ENCODE measurements at regions not wholly inside any gene's neighbourhood (a gene's known extent, or its start where the extent isn't known, plus 50 kb on each side); places are given as distances from the start of the nearest gene placed in this dataset.

GRCh38 chr11:110974731-110975130, 262.5 kb upstream of the ARHGAP20 start:
- no peak for TF ChIP-seq CTCF (IDR thresholded peaks at IDR 0.05; ENCODE audit: low read length, missing control alignments)
- H3K4me3 ChIP-seq (replicated peaks; ENCODE audit: low read depth, low read length), result no peak overlapping the region
- DNase-seq (ENCODE audit: low read depth), result no peak

DNA sequence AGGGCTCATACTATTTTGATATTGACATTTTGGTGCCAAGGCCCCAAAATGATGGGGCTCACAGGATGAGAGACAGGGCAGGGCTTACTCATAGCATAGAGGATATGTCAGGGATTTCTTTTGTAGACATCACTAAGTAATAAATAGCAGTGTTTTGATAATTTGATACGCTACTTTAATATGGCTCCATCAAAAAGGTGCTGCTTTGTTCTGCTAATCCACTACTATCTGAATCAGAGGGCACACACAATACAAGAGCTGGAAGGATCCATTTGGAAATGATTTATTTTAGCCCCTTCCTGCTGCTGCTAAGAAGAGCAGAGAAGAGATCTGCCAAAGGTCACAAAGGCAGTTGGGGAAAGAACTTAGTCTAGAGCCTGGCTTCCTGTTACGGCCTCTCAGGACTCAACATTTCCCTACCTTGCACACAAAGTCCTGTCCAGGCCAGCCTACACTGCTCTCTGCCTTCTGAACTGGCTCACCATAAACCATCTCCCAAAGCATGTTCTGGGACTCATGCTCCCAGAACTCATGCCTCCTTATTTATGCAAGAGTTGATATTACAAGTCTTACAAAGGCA, 261.3 kb upstream of the ARHGAP20 start:
- DNase-seq (ENCODE audit: low read depth), result no peak
- H3K4me3 ChIP-seq (replicated peaks; ENCODE audit: low read depth, low read length), result no peak overlapping the region
- TF ChIP-seq CTCF (IDR thresholded peaks at IDR 0.05; ENCODE audit: low read length, missing control alignments), result no peak

GRCh38 chr11:110972640-110973039, 260.4 kb upstream of the ARHGAP20 start:
- TF ChIP-seq CTCF (IDR thresholded peaks at IDR 0.05; ENCODE audit: low read length, missing control alignments), result no peak
- peak; percentile 91 for DNase-seq (ENCODE audit: low read depth)
- H3K4me3 ChIP-seq (replicated peaks; ENCODE audit: low read depth, low read length), result no peak overlapping the region

DNA sequence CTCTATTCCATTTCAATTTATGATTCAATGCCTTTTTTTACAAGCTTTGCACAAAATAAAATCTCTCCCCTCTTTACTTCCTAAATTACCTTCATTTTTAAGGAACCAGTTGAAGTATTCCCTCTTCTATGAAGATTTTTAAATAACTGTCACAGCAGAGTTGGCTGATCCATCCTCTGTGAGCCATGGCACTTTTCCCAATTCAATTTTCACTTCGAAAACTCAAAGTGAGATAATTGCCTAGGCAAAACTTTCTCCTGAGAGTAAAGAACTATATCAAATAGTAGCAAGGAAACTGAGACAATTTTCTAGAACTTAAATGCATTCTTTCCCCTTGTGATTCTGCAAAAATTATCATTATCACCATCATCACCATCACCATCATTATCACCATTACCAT, 259.9 kb upstream of the ARHGAP20 start:
- no peak overlapping the region for H3K4me3 ChIP-seq (replicated peaks; ENCODE audit: low read depth, low read length)
- no peak for TF ChIP-seq CTCF (IDR thresholded peaks at IDR 0.05; ENCODE audit: low read length, missing control alignments)
- DNase-seq (ENCODE audit: low read depth), result no peak

DNA sequence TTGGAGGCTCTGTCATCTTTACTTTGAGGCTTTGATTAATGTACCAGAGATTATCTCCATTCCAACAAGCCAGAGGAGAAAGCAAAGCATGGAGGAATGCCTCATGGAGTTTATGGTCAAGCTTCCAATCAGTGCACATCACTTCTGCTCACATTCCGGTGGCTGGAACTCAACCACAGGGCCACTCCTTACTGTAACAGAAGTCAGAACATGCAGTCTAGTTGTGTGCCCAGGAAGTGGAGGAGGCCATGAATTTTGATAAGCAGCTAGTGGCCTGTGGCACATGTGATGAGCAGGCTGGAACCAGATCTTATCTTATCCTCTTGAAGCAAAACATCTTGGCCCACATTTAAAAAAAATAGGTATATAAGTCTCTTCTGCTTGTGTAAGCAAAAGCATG, 258.9 kb upstream of the ARHGAP20 start:
- no peak overlapping the region for H3K4me3 ChIP-seq (replicated peaks; ENCODE audit: low read depth, low read length)
- no peak for TF ChIP-seq CTCF (IDR thresholded peaks at IDR 0.05; ENCODE audit: low read length, missing control alignments)
- peak; percentile 76 for DNase-seq (ENCODE audit: low read depth)

DNA sequence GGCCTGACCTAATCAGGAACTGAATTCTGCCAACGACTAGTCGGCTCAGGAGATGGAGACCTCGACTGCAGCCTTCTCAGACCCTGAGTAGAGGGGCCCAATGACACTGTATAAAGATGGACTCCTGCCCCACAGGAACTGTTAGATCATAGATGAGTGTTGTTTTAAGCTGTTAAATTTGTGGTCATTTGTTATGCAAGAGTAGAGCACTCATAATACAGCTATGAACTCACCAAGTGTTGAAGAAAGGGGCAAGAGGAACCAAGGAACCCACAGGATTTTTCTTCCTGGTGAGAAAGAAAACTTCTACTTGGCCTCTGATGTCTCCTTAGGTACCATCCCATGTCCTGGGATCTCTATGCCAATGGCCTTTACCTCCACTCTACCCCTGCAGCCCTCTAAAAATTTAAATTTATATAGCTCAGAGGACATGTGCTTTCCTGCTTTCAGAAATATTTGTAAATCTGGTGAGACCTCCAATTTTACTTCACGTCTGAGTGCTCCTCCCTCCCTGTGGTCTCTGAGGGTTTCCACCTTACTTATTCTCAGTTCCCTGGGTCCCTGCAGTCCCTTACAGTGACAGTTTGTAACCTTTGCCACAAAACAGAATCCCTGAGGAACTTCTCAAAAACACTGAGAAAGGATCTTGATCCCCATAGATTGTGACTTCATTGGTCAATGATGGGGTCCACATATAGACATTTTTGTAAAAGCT, 256.3 kb upstream of the ARHGAP20 start:
- no peak for TF ChIP-seq CTCF (IDR thresholded peaks at IDR 0.05; ENCODE audit: low read length, missing control alignments)
- DNase-seq (ENCODE audit: low read depth), result peak; percentile 16

DNA sequence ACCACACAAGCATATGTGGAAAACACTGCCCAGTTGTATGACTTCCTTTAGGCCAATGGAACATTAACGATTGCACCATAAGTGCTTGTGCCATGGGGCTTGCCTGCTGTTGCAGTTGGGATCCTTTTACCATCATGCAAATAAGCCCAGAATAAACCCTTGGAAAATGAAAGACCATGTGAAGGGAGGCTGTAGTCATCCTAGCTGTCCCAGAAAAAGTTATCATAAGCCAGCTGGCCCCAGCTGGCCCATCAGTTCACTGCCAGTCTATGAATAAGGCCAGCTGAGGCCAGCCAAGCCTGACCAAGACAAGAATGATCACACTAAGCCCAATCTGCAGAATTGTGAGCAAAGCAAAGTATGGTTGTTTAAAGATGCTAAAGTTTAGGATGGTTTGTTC, 253.9 kb upstream of the ARHGAP20 start:
- no peak for TF ChIP-seq CTCF (IDR thresholded peaks at IDR 0.05; ENCODE audit: low read length, missing control alignments)
- DNase-seq (ENCODE audit: low read depth), result no peak
- H3K4me3 ChIP-seq (replicated peaks; ENCODE audit: low read depth, low read length), result no peak overlapping the region

More for the DNA sequence above, 256.3 kb upstream of the ARHGAP20 start:
- H3K4me3 ChIP-seq (replicated peaks; ENCODE audit: low read depth, low read length), result no peak overlapping the region

Data from fibroblast of pulmonary artery (primary cell).